GM12865 (cell line): ENCODE measurements at regions not wholly inside any gene's neighbourhood (a gene's known extent, or its start where the extent isn't known, plus 50 kb on each side); places are given as distances from the start of the nearest gene placed in this dataset.

ENCODE experiments used
- DNase-seq: peaks from one replicate; pipeline ENCODE4 v3.0.0; 2010; ENCODE audit warnings: low read depth
- H3K4me3 ChIP-seq: 2 replicates; pipeline ENCODE4 v1.5.1; 2011; ENCODE audit warnings: mild to moderate bottlenecking, low read depth, low read length, control low read depth
- CTCF ChIP-seq: IDR thresholded peaks from 2 replicates; pipeline ENCODE4 v1.5.1; 2011; ENCODE audit warnings: low read length, control low read depth, low read depth, inconsistent platforms; ENCODE audit not compliant: insufficient read depth; ENCODE audit errors: missing control alignments

DNA sequence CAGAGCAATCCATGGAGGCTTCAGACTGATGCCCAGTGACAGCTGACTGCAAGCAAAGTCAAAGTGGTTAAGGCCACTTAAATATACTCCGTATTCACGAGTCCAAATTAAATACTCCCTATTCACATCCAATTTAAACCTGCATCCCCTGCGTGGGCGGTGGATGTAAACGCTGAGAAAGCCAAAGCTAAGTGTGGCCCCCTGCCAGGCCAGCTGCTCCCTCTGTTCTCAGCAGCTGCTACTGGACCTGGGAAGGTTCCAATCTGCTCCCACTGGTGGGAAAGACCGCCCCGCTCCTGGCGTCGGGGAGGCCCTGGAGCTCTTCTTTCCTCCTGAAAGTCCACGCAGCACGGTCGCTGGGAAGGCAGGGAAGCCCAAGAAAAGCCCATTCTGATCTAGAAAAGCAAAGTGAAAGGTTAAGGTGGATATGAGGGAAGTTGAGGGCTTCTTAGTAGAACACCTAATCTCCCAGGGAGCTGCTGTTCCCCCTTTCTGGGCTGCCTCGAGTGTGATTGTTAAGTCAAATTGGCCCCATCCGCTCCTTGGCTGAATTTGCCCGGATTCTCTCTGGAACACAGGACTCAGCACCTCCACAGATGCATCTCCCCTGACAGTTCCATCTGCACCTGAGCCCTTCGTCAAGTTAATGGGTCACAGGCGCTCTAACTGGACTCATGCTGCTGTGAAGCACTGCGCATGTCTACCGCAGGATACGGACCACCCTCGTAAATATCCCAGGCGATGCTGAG is 205.5 kb downstream of the USP12 start:
- DNase-seq = no peak

DNA sequence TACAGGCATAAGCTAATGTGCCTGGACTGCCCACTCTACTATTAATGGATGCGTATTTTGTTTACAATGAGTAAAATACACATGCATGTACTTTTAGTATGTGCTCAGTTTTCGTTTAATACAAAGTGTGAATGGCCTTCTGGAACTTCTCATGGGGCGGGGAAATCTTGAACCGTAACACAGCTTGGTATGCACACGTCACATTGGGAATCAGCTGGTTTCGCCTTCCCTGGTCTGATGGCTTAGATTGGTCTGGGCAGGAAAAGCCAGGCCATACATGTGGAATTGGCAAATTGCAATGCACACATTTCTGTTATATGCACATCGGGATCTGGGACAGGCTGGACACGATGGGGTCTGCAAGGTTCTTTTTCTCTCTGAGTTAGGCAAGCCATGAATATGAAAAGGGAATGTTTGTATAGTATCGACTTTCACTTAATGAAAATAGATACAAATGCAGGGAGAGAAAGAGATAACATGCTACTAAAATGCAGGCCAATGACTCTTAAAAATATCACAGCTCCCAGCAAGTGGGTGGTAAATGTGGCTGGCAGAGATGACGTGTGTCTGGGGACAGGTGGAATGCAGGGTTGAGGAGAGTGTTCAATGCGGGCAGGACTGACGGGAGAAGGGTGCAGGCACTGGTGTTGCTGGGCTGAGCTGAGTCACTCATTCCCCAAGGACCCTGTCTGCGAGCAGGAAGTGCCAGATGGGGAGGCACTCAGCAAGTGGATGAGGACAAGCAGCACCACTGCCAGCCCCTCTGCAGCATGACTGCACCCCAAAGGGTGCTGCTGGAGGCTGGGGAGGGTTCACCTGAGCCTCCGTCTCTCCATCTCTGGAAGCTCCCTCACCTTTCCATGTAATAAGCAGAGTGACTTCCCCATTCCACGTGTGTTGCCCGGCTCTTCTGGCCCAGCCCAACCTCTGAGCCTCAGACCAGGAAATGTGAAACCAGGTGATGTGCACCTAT is 204.0 kb upstream of the GPR12 start:
- no peak for TF ChIP-seq CTCF
- no peak for DNase-seq
- no peak overlapping the region for H3K4me3 ChIP-seq

More for the DNA sequence above, 205.5 kb downstream of the USP12 start:
- H3K4me3 ChIP-seq = no peak overlapping the region
- no peak for TF ChIP-seq CTCF

DNA sequence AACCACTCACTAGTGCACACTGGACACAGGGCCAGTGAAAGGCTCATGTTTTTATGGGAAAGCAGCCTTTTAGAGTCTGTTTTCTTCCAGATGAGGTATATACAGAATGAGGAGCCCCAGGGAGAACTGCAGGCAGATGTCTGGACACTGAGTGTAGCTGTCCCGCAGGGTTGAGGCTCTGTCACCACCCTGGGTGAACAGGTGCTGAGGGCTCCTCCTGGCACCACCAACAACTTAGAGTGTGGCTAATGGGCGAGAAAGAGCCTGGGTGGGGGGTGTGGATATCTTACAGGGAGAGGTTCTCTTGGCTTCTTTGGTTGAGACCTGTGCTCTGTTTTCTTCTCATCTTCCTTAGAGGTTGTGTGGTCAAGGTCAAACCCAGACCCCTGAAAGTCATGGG is 202.1 kb upstream of the GPR12 start:
- no peak for TF ChIP-seq CTCF
- DNase-seq = no peak

DNA sequence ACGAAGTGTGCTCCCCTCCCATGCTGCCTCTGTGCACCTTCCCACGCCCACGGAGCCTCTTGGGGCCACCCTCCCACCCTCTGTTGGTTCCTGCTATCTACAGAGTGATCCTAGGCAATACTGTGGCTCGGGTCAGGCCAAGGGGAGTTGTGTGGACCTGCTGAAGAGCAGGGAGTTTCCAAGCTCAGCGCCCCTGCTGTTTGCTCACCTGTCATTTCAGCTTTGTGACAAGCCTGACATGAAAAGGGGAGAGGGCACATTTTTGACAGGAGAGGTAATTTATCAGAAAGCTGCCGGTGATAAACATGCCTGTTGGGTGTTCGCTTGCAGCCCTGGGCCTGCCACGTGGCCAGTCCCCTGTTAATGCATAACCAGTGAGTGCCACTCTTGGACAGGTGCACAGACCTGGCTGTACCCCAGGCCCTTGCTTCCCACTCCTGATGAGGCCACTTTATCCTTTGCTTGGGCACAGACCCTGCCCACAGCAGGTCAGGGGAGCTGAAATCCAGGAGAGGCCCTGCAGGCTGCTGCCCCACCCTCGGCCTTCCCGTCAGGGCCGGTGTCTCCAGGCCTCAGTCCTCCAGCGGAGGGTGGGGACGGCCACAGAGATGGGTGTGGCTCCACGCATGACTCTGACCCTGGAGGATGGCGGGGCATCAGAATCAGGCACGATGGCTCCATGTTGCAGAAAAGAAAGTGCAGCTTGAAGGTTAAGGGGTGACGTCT is 201.5 kb upstream of the GPR12 start:
- no peak for DNase-seq
- no peak overlapping the region for H3K4me3 ChIP-seq
- no peak for TF ChIP-seq CTCF

More for the DNA sequence above, 202.1 kb upstream of the GPR12 start:
- no peak overlapping the region for H3K4me3 ChIP-seq

- no peak for DNase-seq
- H3K4me3 ChIP-seq = no peak overlapping the region
- TF ChIP-seq CTCF = no peak
Measured at GRCh38 chr13:26957182-26957581, 196.6 kb upstream of the GPR12 start.

DNA sequence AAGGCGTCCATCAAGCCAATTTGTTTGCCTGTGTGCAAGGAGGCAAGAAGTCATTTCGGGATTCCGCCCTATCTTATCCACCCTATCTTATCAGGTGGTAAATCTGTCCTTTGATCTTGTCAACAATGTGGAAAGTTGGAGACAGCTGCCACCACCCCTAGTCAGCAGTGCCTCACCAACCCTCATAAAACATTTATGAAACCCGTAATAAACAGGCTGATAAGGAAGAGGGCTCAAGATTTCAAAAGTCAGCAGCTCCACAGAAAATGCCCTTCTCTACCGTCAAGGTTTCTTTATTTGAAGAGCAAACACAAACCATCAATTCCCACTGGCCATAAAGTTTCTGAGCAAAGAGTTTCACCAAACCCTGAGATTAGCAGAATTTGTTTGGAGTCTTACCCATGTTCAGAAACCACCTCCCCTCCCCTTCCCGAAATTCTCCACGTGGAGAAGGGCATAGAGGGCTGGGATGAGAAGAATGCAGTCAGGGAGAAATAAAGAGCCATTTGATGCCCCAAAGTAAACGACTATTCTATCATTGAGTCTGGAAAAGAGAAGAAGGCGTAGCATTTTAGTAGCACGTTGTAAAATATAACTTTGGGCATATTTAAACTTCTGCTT is 196.0 kb upstream of the GPR12 start:
- no peak for DNase-seq
- no peak overlapping the region for H3K4me3 ChIP-seq
- no peak for TF ChIP-seq CTCF
